ENCODE measurements at regions not wholly inside any gene's neighbourhood (a gene's known extent, or its start where the extent isn't known, plus 50 kb on each side); places are given as distances from the start of the nearest gene placed in this dataset.

- no peak for ATAC-seq
- Mint-ChIP-seq H3K36me3 (ENCODE audit: low read depth) (no peaks in the 10 kb centered on the region), H3K27ac (no peak overlapping the region), H3K27me3 (no peaks in the 10 kb centered on the region), H3K9me3 (no peaks in the 10 kb centered on the region), H3K4me1 (peaks cover 3% of the 10 kb centered on the region), H3K4me3 (no peak overlapping the region)
- no peak for DNase-seq
These were observed 52.3 kb upstream of the SIPA1L2 start for GRCh38 chr1:232682248-232682647.

GRCh38 chr1:232684371-232685105 is 54.6 kb upstream of the SIPA1L2 start:
- Mint-ChIP-seq H3K36me3 (ENCODE audit: low read depth) (no peaks in the 10 kb centered on the region), H3K4me3 (no peak overlapping the region), H3K4me1 (peaks cover 3% of the 10 kb centered on the region), H3K9me3 (no peaks in the 10 kb centered on the region), H3K27ac (no peak overlapping the region), H3K27me3 (no peaks in the 10 kb centered on the region)
- ATAC-seq (peak; percentile 69), DNase-seq (no peak)

GRCh38 chr1:232686346-232686745 is 56.4 kb upstream of the SIPA1L2 start:
- no peak for DNase-seq
- H3K4me3 Mint-ChIP-seq: no peak overlapping the region
- no peaks in the 10 kb centered on the region for H3K9me3 Mint-ChIP-seq
- peaks cover 3% of the 10 kb centered on the region for H3K4me1 Mint-ChIP-seq
- H3K36me3 Mint-ChIP-seq (ENCODE audit: low read depth): no peaks in the 10 kb centered on the region
- ATAC-seq: no peak
- H3K27ac Mint-ChIP-seq: no peak overlapping the region
- H3K27me3 Mint-ChIP-seq: no peaks in the 10 kb centered on the region

- Mint-ChIP-seq H3K9me3 (no peaks in the 10 kb centered on the region), H3K27me3 (no peaks in the 10 kb centered on the region), H3K4me3 (no peak overlapping the region), H3K4me1 (peaks cover 3% of the 10 kb centered on the region), H3K36me3 (ENCODE audit: low read depth) (no peaks in the 10 kb centered on the region), H3K27ac (no peak overlapping the region)
- ATAC-seq (no peak), DNase-seq (no peak)
These were observed 57.4 kb upstream of the SIPA1L2 start for GRCh38 chr1:232687304-232687703.

GRCh38 chr1:232687728-232688127 is 57.8 kb upstream of the SIPA1L2 start:
- no peaks in the 10 kb centered on the region for H3K9me3 Mint-ChIP-seq
- ATAC-seq (no peak), DNase-seq (no peak)
- peaks cover 3% of the 10 kb centered on the region for H3K4me1 Mint-ChIP-seq
- H3K4me3 Mint-ChIP-seq: no peak overlapping the region
- no peaks in the 10 kb centered on the region for H3K27me3 Mint-ChIP-seq
- no peaks in the 10 kb centered on the region for H3K36me3 Mint-ChIP-seq (ENCODE audit: low read depth)
- H3K27ac Mint-ChIP-seq: no peak overlapping the region

GRCh38 chr1:232688398-232688797 is 58.5 kb upstream of the SIPA1L2 start:
- ATAC-seq: no peak
- Mint-ChIP-seq H3K27me3 (no peaks in the 10 kb centered on the region), H3K4me3 (no peak overlapping the region), H3K4me1 (peaks cover 3% of the 10 kb centered on the region), H3K36me3 (ENCODE audit: low read depth) (no peaks in the 10 kb centered on the region), H3K27ac (no peak overlapping the region), H3K9me3 (no peaks in the 10 kb centered on the region)
- no peak for DNase-seq

- Mint-ChIP-seq H3K4me3 (no peak overlapping the region), H3K27ac (no peak overlapping the region), H3K36me3 (ENCODE audit: low read depth) (no peaks in the 10 kb centered on the region), H3K9me3 (no peaks in the 10 kb centered on the region), H3K27me3 (no peaks in the 10 kb centered on the region), H3K4me1 (no peaks in the 10 kb centered on the region)
- ATAC-seq (no peak), DNase-seq (no peak)
These were observed 59.8 kb upstream of the SIPA1L2 start for GRCh38 chr1:232689711-232690110.

- Mint-ChIP-seq H3K9me3 (no peaks in the 10 kb centered on the region), H3K4me1 (no peaks in the 10 kb centered on the region), H3K27me3 (no peaks in the 10 kb centered on the region), H3K27ac (no peak overlapping the region), H3K4me3 (no peak overlapping the region), H3K36me3 (ENCODE audit: low read depth) (no peaks in the 10 kb centered on the region)
- ATAC-seq (no peak), DNase-seq (no peak)
These were observed 60.5 kb upstream of the SIPA1L2 start for GRCh38 chr1:232690285-232690935.

- no peak overlapping the region for H3K27ac Mint-ChIP-seq
- no peaks in the 10 kb centered on the region for H3K9me3 Mint-ChIP-seq
- no peak overlapping the region for H3K4me3 Mint-ChIP-seq
- no peaks in the 10 kb centered on the region for H3K27me3 Mint-ChIP-seq
- DNase-seq: no peak
- ATAC-seq: no peak
- H3K4me1 Mint-ChIP-seq: no peaks in the 10 kb centered on the region
- H3K36me3 Mint-ChIP-seq (ENCODE audit: low read depth): no peaks in the 10 kb centered on the region
These were observed 64.5 kb upstream of the SIPA1L2 start for GRCh38 chr1:232694475-232694874.

GRCh38 chr1:232695621-232696385 is 65.9 kb upstream of the SIPA1L2 start:
- DNase-seq: no peak
- H3K36me3 Mint-ChIP-seq (ENCODE audit: low read depth): no peaks in the 10 kb centered on the region
- no peak overlapping the region for H3K27ac Mint-ChIP-seq
- no peaks in the 10 kb centered on the region for H3K9me3 Mint-ChIP-seq
- H3K4me3 Mint-ChIP-seq: no peak overlapping the region
- no peaks in the 10 kb centered on the region for H3K27me3 Mint-ChIP-seq
- no peak for ATAC-seq
- H3K4me1 Mint-ChIP-seq: no peaks in the 10 kb centered on the region

- Mint-ChIP-seq H3K27me3 (no peaks in the 10 kb centered on the region), H3K4me3 (no peak overlapping the region), H3K27ac (no peak overlapping the region), H3K4me1 (no peaks in the 10 kb centered on the region), H3K9me3 (no peaks in the 10 kb centered on the region), H3K36me3 (ENCODE audit: low read depth) (no peaks in the 10 kb centered on the region)
- ATAC-seq: no peak
- DNase-seq: no peak
These were observed 66.5 kb upstream of the SIPA1L2 start for GRCh38 chr1:232696466-232696865.

- Mint-ChIP-seq H3K9me3 (peaks cover 4% of the 10 kb centered on the region), H3K36me3 (ENCODE audit: low read depth) (no peaks in the 10 kb centered on the region), H3K27ac (no peak overlapping the region), H3K4me1 (no peaks in the 10 kb centered on the region), H3K4me3 (no peak overlapping the region), H3K27me3 (peaks cover 3% of the 10 kb centered on the region)
- ATAC-seq: no peak
- no peak for DNase-seq
These were observed 67.4 kb upstream of the SIPA1L2 start for GRCh38 chr1:232697187-232697822.

- Mint-ChIP-seq H3K4me1 (peaks cover 4% of the 10 kb centered on the region), H3K27ac (no peak overlapping the region), H3K4me3 (no peak overlapping the region), H3K27me3 (peaks cover 3% of the 10 kb centered on the region), H3K9me3 (peaks cover 4% of the 10 kb centered on the region), H3K36me3 (ENCODE audit: low read depth) (no peaks in the 10 kb centered on the region)
- no peak for DNase-seq
- no peak for ATAC-seq
These were observed 69.9 kb upstream of the SIPA1L2 start for GRCh38 chr1:232699814-232700213.

GRCh38 chr1:232702911-232703310 is 73.0 kb upstream of the SIPA1L2 start:
- Mint-ChIP-seq H3K9me3 (peaks cover 4% of the 10 kb centered on the region), H3K27me3 (peaks cover 3% of the 10 kb centered on the region), H3K27ac (no peak overlapping the region), H3K4me3 (no peak overlapping the region), H3K36me3 (ENCODE audit: low read depth) (no peaks in the 10 kb centered on the region), H3K4me1 (peaks cover 8% of the 10 kb centered on the region)
- no peak for ATAC-seq
- DNase-seq: no peak
